DND-41 (cell line): ENCODE measurements at regions not wholly inside any gene's neighbourhood (a gene's known extent, or its start where the extent isn't known, plus 50 kb on each side); places are given as distances from the start of the nearest gene placed in this dataset.

Source experiments
- ATAC-seq: fragments of 200-7000 bp; cut with Tn5 transposase; 3 replicates; pipeline ENCODE4 v1.9.1; 2021; ENCODE audit warnings: low read depth; ENCODE audit not compliant: insufficient read depth
- DNase-seq: peaks from one replicate; pipeline ENCODE4 v3.0.0-alpha.2; 2020
- H2AFZ ChIP-seq: 2 replicates; pipeline ENCODE4 v1.6.0; 2012; ENCODE audit warnings: low read depth, low read length
- H3K27ac ChIP-seq: 2 replicates; pipeline ENCODE4 v1.5.1; 2012; ENCODE audit warnings: low read length, inconsistent platforms
- H3K27me3 ChIP-seq: fragments of 200-600 bp; sonication (generic); 2 replicates; pipeline ENCODE4 v1.6.0; 2012; ENCODE audit warnings: low read length, mild to moderate bottlenecking, inconsistent platforms; ENCODE audit not compliant: insufficient read depth, poor library complexity
- H3K36me3 ChIP-seq: 2 replicates; pipeline ENCODE4 v1.5.1; 2012; ENCODE audit warnings: low read length, inconsistent platforms; ENCODE audit not compliant: insufficient read depth
- H3K4me1 ChIP-seq: 2 replicates; pipeline ENCODE4 v1.5.1; 2012; ENCODE audit warnings: mild to moderate bottlenecking, low read length; ENCODE audit not compliant: insufficient read depth
- H3K4me2 ChIP-seq: 2 replicates; pipeline ENCODE4 v1.6.0; 2012; ENCODE audit warnings: mild to moderate bottlenecking, moderate library complexity, low read length, inconsistent platforms; ENCODE audit not compliant: insufficient read depth
- H3K4me3 ChIP-seq, 2 experiments: fragments of 200-600 bp in 1 of 2; shearing (Covaris generic) in 1 of 2; 2 replicates each; pipeline ENCODE4 v1.5.1; 2012 to 2016; ENCODE audit warnings: inconsistent platforms in 2 of 2, low read length in 2 of 2, mild to moderate bottlenecking in 2 of 2, low read depth in 1 of 2, moderate library complexity in 1 of 2
- H3K79me2 ChIP-seq: 2 replicates; pipeline ENCODE4 v1.6.0; 2012; ENCODE audit warnings: low read length, inconsistent platforms; ENCODE audit not compliant: insufficient read depth
- H3K9ac ChIP-seq: 2 replicates; pipeline ENCODE4 v1.6.0; 2012; ENCODE audit warnings: low read depth, mild to moderate bottlenecking, inconsistent platforms, low read length, moderate library complexity
- H3K9me3 ChIP-seq: 2 replicates; pipeline ENCODE4 v1.5.1; 2012; ENCODE audit warnings: low read length, moderate library complexity, mild to moderate bottlenecking, inconsistent platforms; ENCODE audit not compliant: insufficient read depth, severe bottlenecking
- H4K20me1 ChIP-seq: 2 replicates; pipeline ENCODE4 v1.6.0; 2012; ENCODE audit warnings: low read length; ENCODE audit not compliant: insufficient read depth
- CTCF ChIP-seq: IDR thresholded peaks from 2 replicates; pipeline ENCODE4 v1.5.1; 2012; ENCODE audit warnings: borderline replicate concordance, low read length, moderate library complexity, mild to moderate bottlenecking; ENCODE audit not compliant: poor library complexity, severe bottlenecking; ENCODE audit errors: extremely low read depth
- EZH2 ChIP-seq: IDR thresholded peaks from 3 replicates; pipeline ENCODE4 v1.6.1; 2012; ENCODE audit warnings: borderline replicate concordance, low read depth, mild to moderate bottlenecking, moderate library complexity, low read length, inconsistent platforms; ENCODE audit not compliant: severe bottlenecking

GRCh38 chr13:81721400-81721799 is 1380.5 kb upstream of the SPRY2 start:
- H4K20me1 ChIP-seq = no peaks in the 10 kb centered on the region
- ATAC-seq = no peak
- TF ChIP-seq CTCF (no peak), EZH2 (no peak)

GRCh38 chr13:81714513-81714912 is 1373.6 kb upstream of the SPRY2 start:
- ATAC-seq (no peak), DNase-seq (no peak)
- no peak for TF ChIP-seq CTCF
- TF ChIP-seq EZH2 = no peak
- no peaks in the 10 kb centered on the region for H3K79me2 ChIP-seq
- H4K20me1 ChIP-seq = no peaks in the 10 kb centered on the region
- H3K9ac ChIP-seq = no peak overlapping the region
- no peaks in the 10 kb centered on the region for H3K9me3 ChIP-seq
- H3K36me3 ChIP-seq = no peaks in the 10 kb centered on the region
- H3K27ac ChIP-seq = no peak overlapping the region
- no peak overlapping the region for H3K4me2 ChIP-seq
- H2AFZ ChIP-seq = no peak overlapping the region
- no peaks in the 10 kb centered on the region for H3K4me1 ChIP-seq
- no peaks in the 10 kb centered on the region for H3K27me3 ChIP-seq
- H3K4me3 ChIP-seq = no peak overlapping the region

More at GRCh38 chr13:81721400-81721799, 1380.5 kb upstream of the SPRY2 start:
- no peaks in the 10 kb centered on the region for H3K27me3 ChIP-seq
- no peaks in the 10 kb centered on the region for H3K79me2 ChIP-seq
- no peak overlapping the region for H3K4me2 ChIP-seq
- H3K36me3 ChIP-seq = no peaks in the 10 kb centered on the region
- H3K4me3 ChIP-seq = no peak overlapping the region
- no peaks in the 10 kb centered on the region for H3K9me3 ChIP-seq
- DNase-seq = no peak
- H3K4me1 ChIP-seq = no peaks in the 10 kb centered on the region
- no peak overlapping the region for H2AFZ ChIP-seq
- no peak overlapping the region for H3K9ac ChIP-seq
- no peak overlapping the region for H3K27ac ChIP-seq

GRCh38 chr13:81713201-81713600 is 1372.3 kb upstream of the SPRY2 start:
- H3K4me3 ChIP-seq = no peak overlapping the region
- H3K36me3 ChIP-seq = no peaks in the 10 kb centered on the region
- TF ChIP-seq CTCF = no peak
- TF ChIP-seq EZH2 = no peak
- no peaks in the 10 kb centered on the region for H4K20me1 ChIP-seq
- no peak overlapping the region for H2AFZ ChIP-seq
- H3K27ac ChIP-seq = no peak overlapping the region
- ATAC-seq = no peak
- H3K9me3 ChIP-seq = no peaks in the 10 kb centered on the region
- H3K79me2 ChIP-seq = no peaks in the 10 kb centered on the region
- no peak for DNase-seq
- H3K27me3 ChIP-seq = no peaks in the 10 kb centered on the region
- H3K9ac ChIP-seq = no peak overlapping the region
- H3K4me1 ChIP-seq = no peaks in the 10 kb centered on the region
- no peak overlapping the region for H3K4me2 ChIP-seq

DNA sequence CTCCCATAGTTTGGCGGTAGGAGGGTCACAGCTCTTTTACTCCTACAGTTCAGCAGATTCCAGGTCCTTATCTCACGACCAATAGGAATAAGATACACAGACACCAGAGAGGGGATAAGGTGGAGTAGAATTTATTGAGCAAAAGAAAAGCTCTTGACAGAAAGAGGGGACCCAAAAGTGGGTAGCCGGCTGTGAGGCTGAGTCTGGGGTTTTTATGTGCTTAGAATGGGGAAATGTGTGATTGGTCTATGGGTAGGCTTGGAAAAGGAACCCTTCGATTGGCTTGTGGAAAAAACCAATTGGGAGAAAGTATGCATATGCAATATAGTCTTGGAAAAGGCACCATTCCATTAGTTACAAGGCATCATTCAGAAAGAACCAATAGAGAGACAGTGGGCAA is 1356.9 kb upstream of the SPRY2 start:
- Histone ChIP-seq H3K4me3 (no peak overlapping the region), H3K9ac (no peak overlapping the region), H3K79me2 (no peaks in the 10 kb centered on the region), H3K9me3 (peaks cover 5% of the 10 kb centered on the region), H3K27ac (no peak overlapping the region), H3K36me3 (no peaks in the 10 kb centered on the region), H3K4me2 (no peak overlapping the region), H3K4me1 (no peaks in the 10 kb centered on the region), H4K20me1 (no peaks in the 10 kb centered on the region), H2AFZ (no peak overlapping the region), H3K27me3 (no peaks in the 10 kb centered on the region)
- TF ChIP-seq EZH2 = no peak
- no peak for TF ChIP-seq CTCF
- ATAC-seq (no peak), DNase-seq (no peak)
